Neural crest cell (in vitro differentiated cells): ENCODE measurements at regions not wholly inside any gene's neighbourhood (a gene's known extent, or its start where the extent isn't known, plus 50 kb on each side); places are given as distances from the start of the nearest gene placed in this dataset.
A peak's percentile ranks its signal among the peaks of the same experiment; 100 is the strongest.

Experiments used
- DNase-seq: peaks from one replicate; pipeline ENCODE4 v3.0.0; 2021; ENCODE audit warnings: low read depth, mixed read lengths, low spot score
- H3K27ac Mint-ChIP-seq: one replicate; pipeline ENCODE4 v1.8.0; 2021; ENCODE audit warnings: mild to moderate bottlenecking, mixed read lengths; ENCODE audit not compliant: unreplicated experiment
- H3K27me3 Mint-ChIP-seq: 2 replicates; pipeline ENCODE4 v1.8.0; 2021; ENCODE audit warnings: low read depth, mild to moderate bottlenecking, mixed read lengths
- H3K36me3 Mint-ChIP-seq: 2 replicates; pipeline ENCODE4 v1.8.0; 2021; ENCODE audit warnings: low read depth, mild to moderate bottlenecking, mixed read lengths
- H3K4me1 Mint-ChIP-seq: 2 replicates; pipeline ENCODE4 v1.8.0; 2021; ENCODE audit warnings: mixed read lengths
- H3K4me3 Mint-ChIP-seq: one replicate; pipeline ENCODE4 v1.8.0; 2021; ENCODE audit warnings: mild to moderate bottlenecking, mixed read lengths
- H3K9me3 Mint-ChIP-seq: 2 replicates; pipeline ENCODE4 v1.8.0; 2021; ENCODE audit warnings: mixed read lengths
- TF ChIP-seq, protein P1 (sequence below): fragments of 200-600 bp; sonication (generic); conservative IDR thresholded peaks from 2 replicates; pipeline ENCODE4 v1.5.0; 2021; ENCODE audit warnings: antibody characterized with exemption, mild to moderate bottlenecking

- TF ChIP-seq, protein P1, sequence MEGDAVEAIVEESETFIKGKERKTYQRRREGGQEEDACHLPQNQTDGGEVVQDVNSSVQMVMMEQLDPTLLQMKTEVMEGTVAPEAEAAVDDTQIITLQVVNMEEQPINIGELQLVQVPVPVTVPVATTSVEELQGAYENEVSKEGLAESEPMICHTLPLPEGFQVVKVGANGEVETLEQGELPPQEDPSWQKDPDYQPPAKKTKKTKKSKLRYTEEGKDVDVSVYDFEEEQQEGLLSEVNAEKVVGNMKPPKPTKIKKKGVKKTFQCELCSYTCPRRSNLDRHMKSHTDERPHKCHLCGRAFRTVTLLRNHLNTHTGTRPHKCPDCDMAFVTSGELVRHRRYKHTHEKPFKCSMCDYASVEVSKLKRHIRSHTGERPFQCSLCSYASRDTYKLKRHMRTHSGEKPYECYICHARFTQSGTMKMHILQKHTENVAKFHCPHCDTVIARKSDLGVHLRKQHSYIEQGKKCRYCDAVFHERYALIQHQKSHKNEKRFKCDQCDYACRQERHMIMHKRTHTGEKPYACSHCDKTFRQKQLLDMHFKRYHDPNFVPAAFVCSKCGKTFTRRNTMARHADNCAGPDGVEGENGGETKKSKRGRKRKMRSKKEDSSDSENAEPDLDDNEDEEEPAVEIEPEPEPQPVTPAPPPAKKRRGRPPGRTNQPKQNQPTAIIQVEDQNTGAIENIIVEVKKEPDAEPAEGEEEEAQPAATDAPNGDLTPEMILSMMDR: no peak
- H3K4me1 Mint-ChIP-seq: peaks cover 21% of the 10 kb centered on the region
- H3K4me3 Mint-ChIP-seq: no peak overlapping the region
- H3K27ac Mint-ChIP-seq: no peak overlapping the region
- no peaks in the 10 kb centered on the region for H3K27me3 Mint-ChIP-seq
- H3K36me3 Mint-ChIP-seq: no peaks in the 10 kb centered on the region
- DNase-seq: no peak
- no peaks in the 10 kb centered on the region for H3K9me3 Mint-ChIP-seq
Measured at GRCh38 chr1:5645135-5645399, 347.2 kb downstream of the NPHP4 start.

- Mint-ChIP-seq H3K4me1 (peaks cover 19% of the 10 kb centered on the region), H3K9me3 (no peaks in the 10 kb centered on the region), H3K27me3 (no peaks in the 10 kb centered on the region), H3K36me3 (no peaks in the 10 kb centered on the region), H3K27ac (no peak overlapping the region), H3K4me3 (no peak overlapping the region)
- TF ChIP-seq, protein P1: no peak
- no peak for DNase-seq
Measured at GRCh38 chr1:5644281-5645134, 347.7 kb downstream of the NPHP4 start.

DNA sequence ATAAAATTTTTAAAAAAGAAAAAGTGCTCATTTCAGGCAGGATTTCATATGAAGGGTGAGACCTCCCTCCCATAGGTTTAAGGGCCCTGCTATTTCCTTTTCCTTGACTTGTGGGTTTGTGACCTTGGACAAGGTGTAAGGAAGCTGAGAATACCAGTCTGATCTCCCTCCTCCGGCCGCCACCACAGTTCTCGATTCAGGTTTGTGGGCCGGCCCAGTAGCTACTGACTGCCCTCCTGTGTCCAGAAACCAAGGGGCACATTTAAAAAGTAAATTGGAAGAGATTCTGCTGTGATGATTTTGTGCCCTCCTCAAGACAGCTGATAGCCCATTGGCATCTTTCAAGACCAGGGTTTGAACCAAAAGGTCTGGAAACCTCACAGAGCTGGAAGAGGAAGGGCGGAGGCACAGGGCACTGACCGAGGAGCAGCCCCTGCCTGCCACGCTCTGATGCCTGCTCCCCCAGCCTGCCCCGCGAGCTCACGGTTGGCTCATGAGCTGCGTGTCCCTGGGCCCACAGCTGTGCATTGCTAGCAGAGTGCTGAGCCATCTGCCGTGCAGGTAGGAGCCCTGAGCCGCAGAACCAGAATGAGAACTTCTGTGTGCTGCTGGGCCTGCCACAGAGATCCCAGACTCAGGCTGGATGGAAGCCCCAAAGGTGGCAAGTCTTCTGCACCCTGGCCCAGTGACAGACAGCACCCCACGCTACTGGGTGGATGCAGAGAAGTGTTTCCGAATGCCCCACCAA lies 348.7 kb downstream of the NPHP4 start:
- Mint-ChIP-seq H3K4me3 (no peak overlapping the region), H3K27ac (no peak overlapping the region), H3K9me3 (no peaks in the 10 kb centered on the region), H3K36me3 (no peaks in the 10 kb centered on the region), H3K4me1 (peaks cover 19% of the 10 kb centered on the region), H3K27me3 (no peaks in the 10 kb centered on the region)
- DNase-seq: no peak
- TF ChIP-seq, protein P1: no peak

- H3K4me3 Mint-ChIP-seq: no peak overlapping the region
- no peaks in the 10 kb centered on the region for H3K27me3 Mint-ChIP-seq
- DNase-seq: no peak
- H3K36me3 Mint-ChIP-seq: no peaks in the 10 kb centered on the region
- TF ChIP-seq, protein P1: peak; percentile 46
- peaks cover 4% of the 10 kb centered on the region for H3K9me3 Mint-ChIP-seq
- H3K27ac Mint-ChIP-seq: no peak overlapping the region
- no peaks in the 10 kb centered on the region for H3K4me1 Mint-ChIP-seq
Measured at GRCh38 chr1:5640845-5641244, 351.4 kb downstream of the NPHP4 start.

DNA sequence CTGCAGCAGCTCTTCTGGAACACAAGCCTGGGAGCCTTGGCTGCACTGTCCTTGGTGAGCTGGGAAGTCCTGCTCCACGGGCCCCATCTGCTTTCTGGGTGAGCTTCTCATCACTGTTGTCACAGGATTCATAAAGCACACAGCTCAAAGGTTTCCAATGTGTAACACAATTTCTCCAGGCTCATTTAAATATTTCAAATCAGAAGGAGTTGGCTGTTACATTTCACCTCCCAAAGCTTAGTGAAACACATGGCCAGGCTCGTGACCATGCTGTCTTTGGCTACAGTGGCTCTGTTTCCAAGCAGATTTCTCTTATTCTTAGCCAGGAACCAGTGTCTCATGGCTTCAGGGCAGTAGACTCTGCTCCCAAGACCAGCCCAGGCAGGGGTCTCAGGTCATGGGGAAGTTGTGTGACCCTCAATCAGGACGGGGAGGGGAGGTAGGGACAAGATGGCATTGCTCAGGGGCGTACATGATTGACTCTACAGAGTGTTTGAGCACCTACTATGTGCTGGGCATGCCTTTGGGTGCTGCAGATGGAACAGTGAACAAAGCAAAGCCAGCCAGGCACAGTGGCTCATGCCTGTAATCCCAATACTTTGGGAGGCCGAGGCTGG lies 353.0 kb downstream of the NPHP4 start:
- Mint-ChIP-seq H3K9me3 (peaks cover 4% of the 10 kb centered on the region), H3K27ac (no peak overlapping the region), H3K27me3 (no peaks in the 10 kb centered on the region), H3K4me1 (no peaks in the 10 kb centered on the region), H3K36me3 (no peaks in the 10 kb centered on the region), H3K4me3 (no peak overlapping the region)
- no peak for DNase-seq
- TF ChIP-seq, protein P1: no peak
